ENCODE measurements at regions not wholly inside any gene's neighbourhood (a gene's known extent, or its start where the extent isn't known, plus 50 kb on each side); places are given as distances from the start of the nearest gene placed in this dataset.

- intact Hi-C loops (cut with DNase I), result no loop called here
These were observed 137.2 kb upstream of the DACH1 start for GRCh38 chr13:72004246-72004645.

GRCh38 chr13:71998223-71998622 lies 131.2 kb upstream of the DACH1 start:
- TF ChIP-seq CTCF (IDR thresholded peaks at IDR 0.05), result no peak
- H3K36me3 ChIP-seq, result no peaks in the 10 kb centered on the region
- intact Hi-C loops (cut with DNase I), result no loop called here
- no peaks in the 10 kb centered on the region for H3K27me3 ChIP-seq
- H3K9me3 ChIP-seq, result peaks cover 0 to 4% of the 10 kb centered on the region in 2 donors
- H3K27ac ChIP-seq, result no peak overlapping the region
- no peak for DNase-seq (ENCODE audit: low spot score in 2 of 2)
- no peak overlapping the region for H3K4me3 ChIP-seq
- H3K4me1 ChIP-seq, result no peaks in the 10 kb centered on the region

More at GRCh38 chr13:72004246-72004645, 137.2 kb upstream of the DACH1 start:
- H3K27ac ChIP-seq, result no peak overlapping the region
- H3K4me1 ChIP-seq, result no peaks in the 10 kb centered on the region
- no peak for DNase-seq (ENCODE audit: low spot score in 2 of 2)
- no peak overlapping the region for H3K4me3 ChIP-seq
- no peak for TF ChIP-seq CTCF (IDR thresholded peaks at IDR 0.05)
- no peaks in the 10 kb centered on the region for H3K27me3 ChIP-seq
- no peaks in the 10 kb centered on the region for H3K9me3 ChIP-seq
- H3K36me3 ChIP-seq, result no peaks in the 10 kb centered on the region

GRCh38 chr13:71979616-71980015 lies 112.6 kb upstream of the DACH1 start:
- Histone ChIP-seq H3K36me3 (no peaks in the 10 kb centered on the region), H3K27ac (no peak overlapping the region), H3K9me3 (no peaks in the 10 kb centered on the region), H3K4me1 (no peaks in the 10 kb centered on the region), H3K4me3 (no peak overlapping the region), H3K27me3 (no peaks in the 10 kb centered on the region)
- intact Hi-C loops (cut with DNase I), result no loop called here
- TF ChIP-seq CTCF (IDR thresholded peaks at IDR 0.05), result no peak
- no peak for DNase-seq (ENCODE audit: low spot score in 2 of 2)

- no peaks in the 10 kb centered on the region for H3K9me3 ChIP-seq
These were observed 110.0 kb upstream of the DACH1 start for GRCh38 chr13:71977028-71977427.

GRCh38 chr13:71967990-71968389 lies 101.0 kb upstream of the DACH1 start:
- H3K4me1 ChIP-seq, result no peaks in the 10 kb centered on the region
- H3K4me3 ChIP-seq, result no peak overlapping the region
- no peaks in the 10 kb centered on the region for H3K9me3 ChIP-seq
- H3K36me3 ChIP-seq, result no peaks in the 10 kb centered on the region
- H3K27ac ChIP-seq, result no peak overlapping the region
- intact Hi-C loops (cut with DNase I), result no loop called here
- no peak for DNase-seq (ENCODE audit: low spot score in 2 of 2)
- no peak for TF ChIP-seq CTCF (IDR thresholded peaks at IDR 0.05)
- H3K27me3 ChIP-seq, result no peaks in the 10 kb centered on the region

More at GRCh38 chr13:71977028-71977427, 110.0 kb upstream of the DACH1 start:
- Histone ChIP-seq H3K4me1 (no peaks in the 10 kb centered on the region), H3K27ac (no peak overlapping the region), H3K27me3 (no peaks in the 10 kb centered on the region), H3K4me3 (no peak overlapping the region), H3K36me3 (no peaks in the 10 kb centered on the region)
- intact Hi-C loops (cut with DNase I), result no loop called here
- no peak for DNase-seq (ENCODE audit: low spot score in 2 of 2)
- no peak for TF ChIP-seq CTCF (IDR thresholded peaks at IDR 0.05)

GRCh38 chr13:71964491-71965100 lies 97.6 kb upstream of the DACH1 start:
- H3K27ac ChIP-seq, result no peak overlapping the region
- H3K4me1 ChIP-seq, result no peaks in the 10 kb centered on the region
- H3K4me3 ChIP-seq, result no peak overlapping the region
- intact Hi-C loops (cut with DNase I), result no loop called here
- no peaks in the 10 kb centered on the region for H3K36me3 ChIP-seq
- H3K27me3 ChIP-seq, result no peaks in the 10 kb centered on the region
- TF ChIP-seq CTCF (IDR thresholded peaks at IDR 0.05), result no peak
- DNase-seq (ENCODE audit: low spot score in 2 of 2), result no peak
- no peaks in the 10 kb centered on the region for H3K9me3 ChIP-seq
